Mucosa of rectum (tissue), 2 donors: ENCODE measurements at regions not wholly inside any gene's neighbourhood (a gene's known extent, or its start where the extent isn't known, plus 50 kb on each side); places are given as distances from the start of the nearest gene placed in this dataset.
A peak's percentile ranks its signal among the peaks of the same experiment; 100 is the strongest.

Experiments used
- H3K27ac ChIP-seq, 2 donors: one replicate each; pipeline ENCODE4 v1.7.0; 2013; ENCODE audit warnings: inconsistent platforms in 2 of 2, low read depth in 2 of 2, low read length in 2 of 2
- H3K27me3 ChIP-seq, 2 donors: one replicate each; pipeline ENCODE4 v1.7.0; 2013; ENCODE audit warnings: low read length in 2 of 2; ENCODE audit not compliant: control insufficient read depth in 2 of 2, insufficient read depth in 2 of 2
- H3K36me3 ChIP-seq, 2 donors: one replicate each; pipeline ENCODE4 v1.7.0; 2013; ENCODE audit warnings: low read length in 2 of 2; ENCODE audit not compliant: control insufficient read depth in 2 of 2, insufficient read depth in 2 of 2
- H3K4me1 ChIP-seq, 2 donors: one replicate each; pipeline ENCODE4 v1.7.0; 2013; ENCODE audit warnings: low read length in 2 of 2, mild to moderate bottlenecking in 1 of 2; ENCODE audit not compliant: control insufficient read depth in 2 of 2, insufficient read depth in 2 of 2
- H3K4me3 ChIP-seq, 2 donors: one replicate each; pipeline ENCODE4 v1.7.0; 2013; ENCODE audit warnings: low read length in 2 of 2
- H3K9ac ChIP-seq, 2 donors: one replicate each; pipeline ENCODE4 v1.7.0; 2013; ENCODE audit warnings: low read length in 2 of 2, low read depth in 1 of 2, mild to moderate bottlenecking in 1 of 2
- H3K9me3 ChIP-seq, 2 donors: one replicate each; pipeline ENCODE4 v1.7.0; 2013; ENCODE audit warnings: low read length in 2 of 2; ENCODE audit not compliant: control insufficient read depth in 2 of 2
- donor health status: healthy.
- donor health status: Normal muscosa, but diverticular disease.

DNA sequence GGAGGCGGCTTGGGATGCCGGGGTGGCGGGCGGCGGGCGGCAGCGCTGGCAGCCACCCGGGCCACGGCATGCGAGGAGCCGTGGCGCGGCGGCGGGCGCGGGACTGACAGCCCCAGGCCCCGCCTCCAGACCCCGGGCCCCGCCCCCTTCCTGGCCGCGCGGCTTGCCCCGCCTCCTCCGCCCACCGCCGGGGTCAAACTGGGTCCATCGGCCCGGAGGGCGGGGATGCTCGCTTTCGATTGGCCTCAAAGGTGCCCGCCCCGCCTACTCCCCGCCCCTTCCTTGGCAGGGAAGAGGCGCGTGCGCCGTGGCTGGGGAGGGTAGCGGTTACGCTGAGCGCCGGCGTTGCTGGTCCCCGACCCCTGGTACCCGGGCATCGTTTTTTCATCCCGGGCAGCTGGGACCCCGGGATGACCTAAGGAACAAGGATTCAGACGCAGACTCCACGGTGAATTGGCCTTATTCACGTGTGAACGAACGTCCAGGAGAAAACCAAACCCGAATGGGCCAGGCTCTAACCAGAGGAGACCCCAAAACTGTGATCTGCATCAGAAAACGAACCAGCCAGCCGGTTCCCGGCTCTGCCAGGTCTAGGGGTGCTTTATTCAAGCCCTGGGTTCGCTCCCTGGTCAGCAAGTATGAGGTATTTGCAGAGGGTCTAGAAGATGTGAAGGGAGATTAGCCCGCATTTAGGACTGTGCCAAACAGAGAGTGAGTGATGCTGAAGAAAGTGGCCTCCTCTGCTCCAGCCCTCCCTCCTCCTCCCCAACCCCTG, 117.2 kb upstream of the GUCA2B start:
- Histone ChIP-seq H3K27ac (peak overlapping the region in 1 of 2 donors; percentile 16), H3K27me3 (peaks cover 0 to 2% of the 10 kb centered on the region in 2 donors), H3K4me1 (peaks cover 7 to 17% of the 10 kb centered on the region in 2 donors), H3K4me3 (peak overlapping the region; percentile 81 to 84), H3K9me3 (no peaks in the 10 kb centered on the region), H3K9ac (peak overlapping the region; percentile 63 to 75), H3K36me3 (no peaks in the 10 kb centered on the region)

- H3K9ac ChIP-seq, result peak overlapping the region; percentile 56 to 75
- H3K36me3 ChIP-seq, result no peaks in the 10 kb centered on the region
- peak overlapping the region; percentile 78 to 84 for H3K4me3 ChIP-seq
- peak overlapping the region in 1 of 2 donors; percentile 16 for H3K27ac ChIP-seq
- H3K27me3 ChIP-seq, result peaks cover 0 to 2% of the 10 kb centered on the region in 2 donors
- H3K9me3 ChIP-seq, result no peaks in the 10 kb centered on the region
- peaks cover 7 to 17% of the 10 kb centered on the region in 2 donors for H3K4me1 ChIP-seq
These were observed 116.6 kb upstream of the HIVEP3 start for GRCh38 chr1:42035205-42035829.

- no peak overlapping the region for H3K9ac ChIP-seq
- peak overlapping the region in 1 of 2 donors; percentile 78 for H3K4me3 ChIP-seq
- H3K9me3 ChIP-seq, result no peaks in the 10 kb centered on the region
- H3K4me1 ChIP-seq, result peaks cover 7 to 17% of the 10 kb centered on the region in 2 donors
- peaks cover 0 to 2% of the 10 kb centered on the region in 2 donors for H3K27me3 ChIP-seq
- no peaks in the 10 kb centered on the region for H3K36me3 ChIP-seq
- H3K27ac ChIP-seq, result no peak overlapping the region
These were observed 115.7 kb upstream of the HIVEP3 start for GRCh38 chr1:42034426-42034825.

GRCh38 chr1:42033629-42034028, 114.9 kb upstream of the HIVEP3 start:
- Histone ChIP-seq H3K4me1 (peaks cover 7 to 17% of the 10 kb centered on the region in 2 donors), H3K27ac (no peak overlapping the region), H3K9ac (no peak overlapping the region), H3K4me3 (no peak overlapping the region), H3K27me3 (peaks cover 0 to 2% of the 10 kb centered on the region in 2 donors), H3K36me3 (no peaks in the 10 kb centered on the region), H3K9me3 (no peaks in the 10 kb centered on the region)

GRCh38 chr1:42017730-42018129, 99.0 kb upstream of the HIVEP3 start:
- H3K4me3 ChIP-seq, result no peak overlapping the region

GRCh38 chr1:42017259-42017658, 98.5 kb upstream of the HIVEP3 start:
- H3K4me1 ChIP-seq, result peaks cover 0 to 6% of the 10 kb centered on the region in 2 donors
- H3K4me3 ChIP-seq, result no peak overlapping the region
- no peaks in the 10 kb centered on the region for H3K9me3 ChIP-seq
- H3K36me3 ChIP-seq, result no peaks in the 10 kb centered on the region
- no peak overlapping the region for H3K27ac ChIP-seq
- H3K27me3 ChIP-seq, result no peaks in the 10 kb centered on the region
- no peak overlapping the region for H3K9ac ChIP-seq

More at GRCh38 chr1:42017730-42018129, 99.0 kb upstream of the HIVEP3 start:
- H3K27me3 ChIP-seq, result no peaks in the 10 kb centered on the region
- H3K9ac ChIP-seq, result no peak overlapping the region
- no peak overlapping the region for H3K27ac ChIP-seq
- no peaks in the 10 kb centered on the region for H3K9me3 ChIP-seq
- peaks cover 0 to 5% of the 10 kb centered on the region in 2 donors for H3K4me1 ChIP-seq
- H3K36me3 ChIP-seq, result no peaks in the 10 kb centered on the region

GRCh38 chr1:42014823-42015222, 96.1 kb upstream of the HIVEP3 start:
- Histone ChIP-seq H3K4me1 (peaks cover 0 to 6% of the 10 kb centered on the region in 2 donors), H3K4me3 (no peak overlapping the region), H3K9me3 (no peaks in the 10 kb centered on the region), H3K36me3 (no peaks in the 10 kb centered on the region), H3K27ac (no peak overlapping the region), H3K9ac (no peak overlapping the region), H3K27me3 (no peaks in the 10 kb centered on the region)

GRCh38 chr1:42013881-42014470, 95.3 kb upstream of the HIVEP3 start:
- H3K27ac ChIP-seq, result no peak overlapping the region
- no peaks in the 10 kb centered on the region for H3K36me3 ChIP-seq
- H3K9me3 ChIP-seq, result no peaks in the 10 kb centered on the region
- H3K4me1 ChIP-seq, result peaks cover 0 to 6% of the 10 kb centered on the region in 2 donors
- no peak overlapping the region for H3K4me3 ChIP-seq
- no peaks in the 10 kb centered on the region for H3K27me3 ChIP-seq
- H3K9ac ChIP-seq, result no peak overlapping the region

- no peak overlapping the region for H3K9ac ChIP-seq
- no peaks in the 10 kb centered on the region for H3K36me3 ChIP-seq
- peaks cover 0 to 6% of the 10 kb centered on the region in 2 donors for H3K4me1 ChIP-seq
- H3K4me3 ChIP-seq, result no peak overlapping the region
- no peaks in the 10 kb centered on the region for H3K9me3 ChIP-seq
- no peak overlapping the region for H3K27ac ChIP-seq
- no peaks in the 10 kb centered on the region for H3K27me3 ChIP-seq
These were observed 94.1 kb upstream of the HIVEP3 start for GRCh38 chr1:42012852-42013251.

- no peaks in the 10 kb centered on the region for H3K9me3 ChIP-seq
- no peaks in the 10 kb centered on the region for H3K27me3 ChIP-seq
- no peak overlapping the region for H3K27ac ChIP-seq
- peaks cover 0 to 6% of the 10 kb centered on the region in 2 donors for H3K4me1 ChIP-seq
- H3K9ac ChIP-seq, result no peak overlapping the region
- H3K36me3 ChIP-seq, result no peaks in the 10 kb centered on the region
- no peak overlapping the region for H3K4me3 ChIP-seq
These were observed 91.7 kb upstream of the HIVEP3 start for GRCh38 chr1:42010381-42010780.
